Neuronal stem cell (in vitro differentiated cells): ENCODE measurements at regions not wholly inside any gene's neighbourhood (a gene's known extent, or its start where the extent isn't known, plus 50 kb on each side); places are given as distances from the start of the nearest gene placed in this dataset.

Experiments used
- DNase-seq: peaks from one replicate; pipeline ENCODE4 v3.0.0-alpha.2; 2013; ENCODE audit warnings: low spot score
- H2AFZ ChIP-seq: one replicate; pipeline ENCODE4 v1.6.1; 2013; ENCODE audit warnings: mild to moderate bottlenecking, low read length, inconsistent platforms
- H2AK5ac ChIP-seq: 2 replicates; pipeline ENCODE4 v1.6.1; 2013; ENCODE audit warnings: low read depth, mild to moderate bottlenecking, inconsistent platforms, low read length, moderate library complexity, mixed read lengths
- H2BK120ac ChIP-seq: 2 replicates; pipeline ENCODE4 v1.6.1; 2013; ENCODE audit warnings: low read depth, mild to moderate bottlenecking, inconsistent platforms, low read length, moderate library complexity, mixed read lengths
- H2BK12ac ChIP-seq: one replicate; pipeline ENCODE4 v1.6.1; 2013; ENCODE audit warnings: low read length, inconsistent platforms
- H2BK15ac ChIP-seq: 2 replicates; pipeline ENCODE4 v1.6.1; 2013; ENCODE audit warnings: mild to moderate bottlenecking, low read length, inconsistent platforms, mixed read lengths
- H2BK5ac ChIP-seq: one replicate; pipeline ENCODE4 v1.6.1; 2013; ENCODE audit warnings: inconsistent platforms, mild to moderate bottlenecking, low read length, moderate library complexity
- H3K14ac ChIP-seq: one replicate; pipeline ENCODE4 v1.6.1; 2013; ENCODE audit warnings: low read length, inconsistent platforms
- H3K18ac ChIP-seq: 2 replicates; pipeline ENCODE4 v1.6.1; 2013; ENCODE audit warnings: low read length, inconsistent platforms
- H3K23ac ChIP-seq: 2 replicates; pipeline ENCODE4 v1.6.1; 2013; ENCODE audit warnings: low read depth, mild to moderate bottlenecking, mixed read lengths, low read length, inconsistent platforms; ENCODE audit not compliant: poor library complexity
- H3K27ac ChIP-seq: replicated peaks from 3 replicates; pipeline ENCODE4 v1.5.1; 2013; ENCODE audit warnings: low read length, inconsistent platforms
- H3K27me3 ChIP-seq, 3 experiments: 2 replicates each; pipeline ENCODE4 v1.6.1; 2013; ENCODE audit warnings: low read length in 3 of 3, mild to moderate bottlenecking in 2 of 3, inconsistent platforms in 1 of 3, low read depth in 1 of 3, mixed read lengths in 1 of 3, moderate library complexity in 1 of 3; ENCODE audit not compliant: control insufficient read depth in 3 of 3, insufficient read depth in 3 of 3
- H3K36me3 ChIP-seq, 2 donors: replicated peaks in 1 of 2; 2 replicates each; pipeline ENCODE4 v1.6.1; 2013; ENCODE audit warnings: low read length in 2 of 2; ENCODE audit not compliant: control insufficient read depth in 2 of 2, insufficient read depth in 2 of 2
- H3K4ac ChIP-seq: 2 replicates; pipeline ENCODE4 v1.6.1; 2013; ENCODE audit warnings: inconsistent platforms, mild to moderate bottlenecking, low read length, moderate library complexity
- H3K4me1 ChIP-seq, 2 donors: 1 replicate in 1 of 2; 2 replicates in 1 of 2; pipeline ENCODE4 v1.6.1; 2013; ENCODE audit warnings: low read length in 2 of 2, low read depth in 1 of 2; ENCODE audit not compliant: control insufficient read depth in 2 of 2, insufficient read depth in 1 of 2
- H3K4me2 ChIP-seq: one replicate; pipeline ENCODE4 v1.6.1; 2013; ENCODE audit warnings: mild to moderate bottlenecking, low read length, inconsistent platforms; ENCODE audit not compliant: insufficient read depth, poor library complexity, severe bottlenecking
- H3K4me3 ChIP-seq, 2 donors: 2 replicates each; pipeline ENCODE4 v1.5.1; 2013; ENCODE audit warnings: low read length in 2 of 2, mild to moderate bottlenecking in 2 of 2, inconsistent platforms in 1 of 2, moderate library complexity in 1 of 2
- H3K79me1 ChIP-seq: one replicate; pipeline ENCODE4 v1.6.1; 2013; ENCODE audit warnings: low read depth, mild to moderate bottlenecking, inconsistent platforms, low read length, moderate library complexity
- H3K9ac ChIP-seq: one replicate; pipeline ENCODE4 v1.6.1; 2013; ENCODE audit warnings: mild to moderate bottlenecking, low read depth, low read length, inconsistent platforms; ENCODE audit not compliant: poor library complexity
- H3K9me3 ChIP-seq, 2 donors: replicated peaks in 1 of 2; 2 replicates each; pipeline versions ENCODE3 to v1.6.1; 2013; ENCODE audit warnings: low read length in 2 of 2, mild to moderate bottlenecking in 2 of 2, inconsistent platforms in 1 of 2, low read depth in 1 of 2, mixed read lengths in 1 of 2, moderate library complexity in 1 of 2; ENCODE audit not compliant: control insufficient read depth in 2 of 2, insufficient read depth in 1 of 2
- H4K8ac ChIP-seq: one replicate; pipeline ENCODE4 v1.6.1; 2013; ENCODE audit warnings: low read depth, mild to moderate bottlenecking, inconsistent platforms, low read length, moderate library complexity
- H4K91ac ChIP-seq: one replicate; pipeline ENCODE4 v1.6.1; 2013; ENCODE audit warnings: low read length, low read depth, mild to moderate bottlenecking, inconsistent platforms; ENCODE audit not compliant: poor library complexity
- WGBS, 2 donors: extraction: QIAGEN DNeasy Blood & Tissue Kit; methylation state at CpG; one replicate each; pipeline ENCODE4 v1.1.7; 2013; ENCODE audit warnings: missing lambda C conversion rate in 2 of 2, mixed read lengths in 1 of 2; ENCODE audit not compliant: insufficient read length in 2 of 2, insufficient replicate concordance in 1 of 2; ENCODE audit errors: extremely low coverage in 2 of 2; 5-methylcytosine and 5-hydroxymethylcytosine counted together

DNA sequence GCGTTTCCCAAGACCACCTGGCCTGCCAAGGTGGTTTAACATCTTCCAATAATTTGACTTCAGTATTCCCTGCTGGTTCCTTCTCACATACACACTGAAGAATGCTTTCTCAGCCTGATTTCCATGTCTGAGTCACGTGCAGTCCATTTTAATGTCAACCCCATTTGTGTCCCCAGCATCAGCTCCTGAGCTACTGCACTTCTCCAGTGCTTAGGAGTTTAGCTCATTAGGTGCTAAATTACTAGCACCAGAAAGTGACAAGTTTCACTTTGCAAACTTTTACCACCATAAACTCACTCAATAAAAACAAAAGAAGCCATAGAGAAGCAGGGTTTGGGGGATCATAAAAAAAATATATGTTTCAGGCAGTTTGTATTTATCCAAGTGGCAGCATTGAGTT, 279.3 kb upstream of the SORCS1 start:
- Histone ChIP-seq H2BK5ac (no peak overlapping the region), H3K27ac (no peak overlapping the region), H3K4me2 (no peak overlapping the region), H3K36me3 (no peaks in the 10 kb centered on the region), H3K9ac (no peak overlapping the region), H2BK120ac (no peak overlapping the region), H4K91ac (no peak overlapping the region), H2BK15ac (no peak overlapping the region), H2AK5ac (no peak overlapping the region), H2AFZ (no peak overlapping the region), H3K23ac (no peak overlapping the region), H3K79me1 (no peaks in the 10 kb centered on the region), H2BK12ac (no peak overlapping the region), H3K27me3 (no peaks in the 10 kb centered on the region), H3K9me3 (peaks cover 0 to 1% of the 10 kb centered on the region in 2 donors), H4K8ac (no peak overlapping the region), H3K18ac (no peak overlapping the region), H3K14ac (no peak overlapping the region), H3K4me1 (no peaks in the 10 kb centered on the region), H3K4ac (no peak overlapping the region), H3K4me3 (no peak overlapping the region)
- no peak for DNase-seq
- WGBS, 2 donors: no CpG with 5 or more reads among the region's 2 CpGs

DNA sequence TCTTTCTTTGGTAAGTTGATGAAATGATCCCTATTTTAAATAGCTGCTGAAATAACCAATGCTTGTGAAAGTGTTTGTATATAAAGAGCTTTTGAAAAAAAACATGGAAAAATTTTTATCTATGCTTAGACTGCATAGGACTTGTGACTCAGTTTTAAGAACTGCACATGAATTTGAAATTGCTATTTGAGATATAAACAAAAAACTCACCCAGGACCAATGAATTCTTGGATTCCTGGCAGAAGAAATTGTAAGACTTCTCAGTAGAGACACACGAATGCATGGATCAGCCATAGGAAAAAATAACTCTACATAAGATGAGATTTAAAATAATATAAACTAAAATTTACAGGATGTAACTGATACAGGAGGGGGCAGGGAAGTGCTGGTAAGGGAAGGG, 278.8 kb upstream of the SORCS1 start:
- Histone ChIP-seq H2BK12ac (no peak overlapping the region), H4K91ac (no peak overlapping the region), H3K27ac (no peak overlapping the region), H3K18ac (no peak overlapping the region), H3K4me1 (no peaks in the 10 kb centered on the region), H3K4ac (no peak overlapping the region), H3K23ac (no peak overlapping the region), H3K4me2 (no peak overlapping the region), H3K14ac (no peak overlapping the region), H3K9ac (no peak overlapping the region), H4K8ac (no peak overlapping the region), H2AFZ (no peak overlapping the region), H2BK120ac (no peak overlapping the region), H3K79me1 (no peaks in the 10 kb centered on the region), H3K9me3 (peaks cover 0 to 1% of the 10 kb centered on the region in 2 donors), H2BK15ac (no peak overlapping the region), H2AK5ac (no peak overlapping the region), H3K27me3 (no peaks in the 10 kb centered on the region), H2BK5ac (no peak overlapping the region), H3K4me3 (no peak overlapping the region), H3K36me3 (no peaks in the 10 kb centered on the region)
- no CpG with 5 or more reads among the region's 1 CpG for WGBS, 2 donors
- no peak for DNase-seq

DNA sequence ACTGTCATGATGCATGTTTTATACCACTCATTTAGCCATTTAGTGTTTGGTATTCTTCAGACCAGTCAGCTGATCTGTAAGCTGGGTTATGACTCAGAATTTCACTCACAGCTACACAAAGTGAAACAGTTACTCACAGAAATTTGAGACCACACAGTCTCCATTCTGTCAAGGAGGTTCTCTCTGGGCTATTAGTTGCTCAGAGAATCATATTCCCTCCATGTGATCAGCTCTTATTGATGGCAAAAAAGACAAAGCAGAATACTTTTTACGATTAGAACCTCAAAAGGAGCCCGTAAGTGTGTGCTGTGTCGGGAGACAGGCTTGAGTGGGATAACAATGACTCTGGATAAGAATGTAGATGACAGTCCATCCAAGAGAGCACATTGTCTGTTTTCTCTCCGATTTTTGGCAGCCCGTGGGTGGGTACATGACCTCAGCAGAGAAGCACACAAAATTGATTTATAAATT, 277.6 kb upstream of the SORCS1 start:
- no peak overlapping the region for H3K27ac ChIP-seq
- DNase-seq: no peak

DNA sequence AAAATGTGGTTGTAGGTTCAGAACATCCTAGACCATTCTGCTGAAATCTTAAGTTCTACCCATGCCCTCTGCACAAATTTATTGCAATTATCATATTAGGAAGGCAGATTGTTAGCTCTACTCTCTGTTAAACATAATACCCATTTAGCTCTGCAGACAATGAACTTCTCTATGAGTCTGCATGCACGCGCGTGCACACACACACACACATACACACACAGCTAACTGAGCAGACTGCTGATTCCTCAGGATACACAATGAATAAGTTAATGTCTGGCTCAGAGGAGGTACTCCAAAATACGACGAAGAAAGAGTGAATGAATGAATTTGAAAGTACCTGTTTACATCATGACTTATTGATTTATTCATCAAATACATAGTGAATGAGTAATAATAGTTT, 276.2 kb upstream of the SORCS1 start:
- Histone ChIP-seq H3K4ac (no peak overlapping the region), H3K4me1 (no peaks in the 10 kb centered on the region), H3K9ac (no peak overlapping the region), H3K4me2 (no peak overlapping the region), H3K27me3 (no peaks in the 10 kb centered on the region), H2BK12ac (no peak overlapping the region), H2AK5ac (no peak overlapping the region), H2BK5ac (no peak overlapping the region), H3K36me3 (no peaks in the 10 kb centered on the region), H2BK15ac (no peak overlapping the region), H2AFZ (no peak overlapping the region), H3K14ac (no peak overlapping the region), H3K9me3 (peaks cover 0 to 1% of the 10 kb centered on the region in 2 donors), H3K27ac (no peak overlapping the region), H4K91ac (no peak overlapping the region), H3K18ac (no peak overlapping the region), H4K8ac (no peak overlapping the region), H3K4me3 (no peak overlapping the region), H3K23ac (no peak overlapping the region), H3K79me1 (no peaks in the 10 kb centered on the region), H2BK120ac (no peak overlapping the region)
- WGBS, 2 donors: no CpG with 5 or more reads among the region's 5 CpGs
- no peak for DNase-seq

More for the DNA sequence above, 277.6 kb upstream of the SORCS1 start:
- Histone ChIP-seq H2AK5ac (no peak overlapping the region), H3K79me1 (no peaks in the 10 kb centered on the region), H3K27me3 (no peaks in the 10 kb centered on the region), H3K4me1 (no peaks in the 10 kb centered on the region), H3K36me3 (no peaks in the 10 kb centered on the region), H2BK5ac (no peak overlapping the region), H3K4me3 (no peak overlapping the region), H2BK120ac (no peak overlapping the region), H2BK15ac (no peak overlapping the region), H3K23ac (no peak overlapping the region), H3K9me3 (peaks cover 0 to 1% of the 10 kb centered on the region in 2 donors), H3K4me2 (no peak overlapping the region), H4K8ac (no peak overlapping the region), H2AFZ (no peak overlapping the region), H3K14ac (no peak overlapping the region), H3K4ac (no peak overlapping the region), H2BK12ac (no peak overlapping the region), H3K9ac (no peak overlapping the region), H4K91ac (no peak overlapping the region), H3K18ac (no peak overlapping the region)
- WGBS, 2 donors: no CpG with 5 or more reads among the region's 5 CpGs
